ENCODE measurements at regions not wholly inside any gene's neighbourhood (a gene's known extent, or its start where the extent isn't known, plus 50 kb on each side); places are given as distances from the start of the nearest gene placed in this dataset.

- Histone ChIP-seq H3K4me3 (no peak overlapping the region), H3K9me3 (no peaks in the 10 kb centered on the region), H3K27me3 (no peaks in the 10 kb centered on the region), H3K27ac (no peak overlapping the region), H3K36me3 (no peaks in the 10 kb centered on the region), H3K4me1 (no peaks in the 10 kb centered on the region)
- no peak for TF ChIP-seq POLR2A (IDR thresholded peaks at IDR 0.05)
- TF ChIP-seq POLR2AphosphoS5 (IDR thresholded peaks at IDR 0.05), result no peak
- no peak for TF ChIP-seq CTCF (IDR thresholded peaks at IDR 0.05)
- no peak for TF ChIP-seq EP300 (IDR thresholded peaks at IDR 0.05)
- 86% methylated on average over 3 of the region's 4 CpGs for WGBS
- DNase-seq (ENCODE audit: low spot score in 2 of 2), result no peak
Measured at GRCh38 chr5:74497706-74498105, 142.8 kb downstream of the ENC1 start.

- Histone ChIP-seq H3K4me1 (no peaks in the 10 kb centered on the region), H3K27ac (no peak overlapping the region), H3K9me3 (no peaks in the 10 kb centered on the region), H3K36me3 (no peaks in the 10 kb centered on the region), H3K4me3 (no peak overlapping the region), H3K27me3 (no peaks in the 10 kb centered on the region)
- DNase-seq (ENCODE audit: low spot score in 2 of 2), result no peak
- TF ChIP-seq POLR2AphosphoS5 (IDR thresholded peaks at IDR 0.05), result no peak
- no peak for TF ChIP-seq CTCF (IDR thresholded peaks at IDR 0.05)
Measured at GRCh38 chr5:74493411-74493810, 147.1 kb downstream of the ENC1 start.

GRCh38 chr5:74492230-74492629, 148.3 kb downstream of the ENC1 start:
- WGBS, result 63% methylated on average over 2 of the region's 2 CpGs
- H3K36me3 ChIP-seq, result no peaks in the 10 kb centered on the region
- no peaks in the 10 kb centered on the region for H3K27me3 ChIP-seq
- H3K9me3 ChIP-seq, result no peaks in the 10 kb centered on the region
- no peak overlapping the region for H3K27ac ChIP-seq
- TF ChIP-seq POLR2A (IDR thresholded peaks at IDR 0.05), result no peak
- TF ChIP-seq CTCF (IDR thresholded peaks at IDR 0.05), result no peak
- TF ChIP-seq EP300 (IDR thresholded peaks at IDR 0.05), result no peak
- TF ChIP-seq POLR2AphosphoS5 (IDR thresholded peaks at IDR 0.05), result no peak
- H3K4me1 ChIP-seq, result no peaks in the 10 kb centered on the region
- H3K4me3 ChIP-seq, result no peak overlapping the region
- no peak for DNase-seq (ENCODE audit: low spot score in 2 of 2)

- TF ChIP-seq CTCF (IDR thresholded peaks at IDR 0.05) (no peak), EP300 (IDR thresholded peaks at IDR 0.05) (no peak), POLR2A (IDR thresholded peaks at IDR 0.05) (no peak), POLR2AphosphoS5 (IDR thresholded peaks at IDR 0.05) (no peak)
- H3K4me3 ChIP-seq, result no peak overlapping the region
- no peaks in the 10 kb centered on the region for H3K9me3 ChIP-seq
- no peaks in the 10 kb centered on the region for H3K36me3 ChIP-seq
- no peak overlapping the region for H3K27ac ChIP-seq
- H3K4me1 ChIP-seq, result no peaks in the 10 kb centered on the region
- no peaks in the 10 kb centered on the region for H3K27me3 ChIP-seq
- no peak for DNase-seq (ENCODE audit: low spot score in 2 of 2)
Measured at GRCh38 chr5:74491586-74491985, 148.9 kb downstream of the ENC1 start.

GRCh38 chr5:74490814-74491213, 149.7 kb downstream of the ENC1 start:
- Histone ChIP-seq H3K4me3 (no peak overlapping the region), H3K9me3 (no peaks in the 10 kb centered on the region), H3K4me1 (no peaks in the 10 kb centered on the region), H3K36me3 (no peaks in the 10 kb centered on the region), H3K27me3 (no peaks in the 10 kb centered on the region), H3K27ac (no peak overlapping the region)
- WGBS, result 57% methylated on average over 3 of the region's 3 CpGs
- TF ChIP-seq POLR2AphosphoS5 (IDR thresholded peaks at IDR 0.05) (no peak), CTCF (IDR thresholded peaks at IDR 0.05) (no peak), EP300 (IDR thresholded peaks at IDR 0.05) (no peak), POLR2A (IDR thresholded peaks at IDR 0.05) (no peak)
- no peak for DNase-seq (ENCODE audit: low spot score in 2 of 2)
